ENCODE measurements at regions not wholly inside any gene's neighbourhood (a gene's known extent, or its start where the extent isn't known, plus 50 kb on each side); places are given as distances from the start of the nearest gene placed in this dataset.

GRCh38 chr2:239727182-239727775, 297.9 kb downstream of the NDUFA10 start:
- TF ChIP-seq GATA2 (IDR thresholded peaks at IDR 0.05; ENCODE audit: low read depth, low read length) = no peak
- TF ChIP-seq GATA3 (IDR thresholded peaks at IDR 0.05; ENCODE audit: low read depth, low read length) = no peak

- TF ChIP-seq GATA2 (IDR thresholded peaks at IDR 0.05; ENCODE audit: low read depth, low read length) (no peak), GATA3 (IDR thresholded peaks at IDR 0.05; ENCODE audit: low read depth, low read length) (no peak)
These were observed 298.4 kb downstream of the NDUFA10 start for GRCh38 chr2:239726631-239727181.

DNA sequence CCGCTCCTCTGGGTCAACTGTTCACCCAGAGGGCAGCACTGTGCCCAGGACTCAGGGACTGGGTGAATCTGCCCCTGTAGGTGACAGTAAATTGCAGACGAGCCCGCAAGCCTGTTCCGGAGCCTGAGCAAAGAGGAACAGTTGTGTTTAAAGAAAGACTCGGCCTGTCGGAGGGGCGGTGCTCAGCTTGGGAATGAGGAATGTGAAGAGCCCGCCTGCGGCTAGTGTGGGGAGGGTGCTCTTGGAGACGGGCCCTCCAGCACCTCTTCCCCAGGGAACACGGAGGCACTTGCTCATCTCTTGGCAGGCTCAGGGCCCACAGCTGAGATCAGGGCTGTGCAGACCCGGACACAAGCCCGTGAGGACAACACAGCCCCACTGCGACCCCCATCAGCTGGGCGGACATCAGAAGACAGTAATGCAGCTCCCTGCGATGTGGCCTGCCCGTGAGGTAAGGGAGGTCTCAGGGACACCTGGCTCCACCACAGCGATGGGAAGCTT, 299.0 kb downstream of the NDUFA10 start:
- TF ChIP-seq GATA3 (IDR thresholded peaks at IDR 0.05; ENCODE audit: low read depth, low read length) (no peak), GATA2 (IDR thresholded peaks at IDR 0.05; ENCODE audit: low read depth, low read length) (no peak)

DNA sequence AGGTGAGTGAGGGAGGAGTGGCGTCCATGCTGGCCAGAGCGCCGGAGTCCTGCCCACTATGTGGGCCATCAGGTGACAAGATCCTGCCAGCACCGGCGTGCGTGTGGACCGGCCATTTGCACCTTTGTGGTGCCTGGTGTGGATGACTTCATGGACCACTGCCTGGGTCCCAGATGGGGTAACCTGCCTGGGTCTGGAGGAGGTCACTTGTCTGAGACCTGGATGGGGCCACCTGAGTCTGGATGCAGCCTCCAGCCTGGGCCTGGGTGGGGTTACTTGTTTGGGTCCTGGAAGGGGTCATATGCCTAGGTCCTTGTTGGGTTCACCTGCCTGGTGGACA, 299.6 kb downstream of the NDUFA10 start:
- TF ChIP-seq GATA2 (IDR thresholded peaks at IDR 0.05; ENCODE audit: low read depth, low read length) (no peak), GATA3 (IDR thresholded peaks at IDR 0.05; ENCODE audit: low read depth, low read length) (no peak)

GRCh38 chr2:239724851-239725550, 300.1 kb downstream of the NDUFA10 start:
- TF ChIP-seq GATA2 (IDR thresholded peaks at IDR 0.05; ENCODE audit: low read depth, low read length) (no peak), GATA3 (IDR thresholded peaks at IDR 0.05; ENCODE audit: low read depth, low read length) (no peak)

GRCh38 chr2:239724194-239724849, 300.8 kb downstream of the NDUFA10 start:
- no peak for TF ChIP-seq GATA2 (IDR thresholded peaks at IDR 0.05; ENCODE audit: low read depth, low read length)
- TF ChIP-seq GATA3 (IDR thresholded peaks at IDR 0.05; ENCODE audit: low read depth, low read length) = no peak

GRCh38 chr2:239723486-239724193, 301.5 kb downstream of the NDUFA10 start:
- no peak for TF ChIP-seq GATA3 (IDR thresholded peaks at IDR 0.05; ENCODE audit: low read depth, low read length)

DNA sequence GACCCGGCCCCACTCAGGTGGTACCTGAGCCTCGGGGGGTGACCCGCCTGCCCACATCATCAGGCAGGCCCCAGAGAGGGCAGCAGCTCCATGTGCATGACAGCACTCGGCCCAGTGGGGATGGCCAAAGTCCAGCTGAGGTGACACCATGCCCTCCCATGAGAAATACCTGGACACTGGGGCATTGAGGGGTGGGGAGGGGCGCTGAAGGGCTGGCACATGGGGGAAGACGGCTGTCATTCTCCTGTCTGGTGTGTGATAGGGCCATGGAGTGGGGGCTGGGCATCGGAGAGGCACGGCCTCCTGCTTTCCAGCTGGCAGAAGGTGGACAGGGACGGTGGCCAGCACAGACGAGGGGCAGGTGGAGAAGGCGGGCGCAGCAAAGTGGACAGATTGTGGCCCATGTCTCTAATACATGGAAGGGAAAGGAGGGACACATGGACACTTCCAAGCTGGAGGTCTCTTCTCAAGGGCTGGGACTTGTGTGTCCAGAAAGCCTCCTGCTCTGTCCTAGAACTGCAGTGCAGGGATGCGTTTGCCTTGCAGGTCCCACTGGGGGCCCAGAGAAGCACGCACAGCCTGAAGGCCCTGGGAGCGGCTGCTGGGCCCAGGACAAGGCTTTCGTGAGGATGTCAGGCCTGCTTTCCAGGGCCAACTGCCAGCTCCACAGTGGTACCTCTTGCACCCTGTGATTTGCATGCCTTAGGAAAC, 302.2 kb downstream of the NDUFA10 start:
- TF ChIP-seq GATA2 (IDR thresholded peaks at IDR 0.05; ENCODE audit: low read depth, low read length) (no peak), GATA3 (IDR thresholded peaks at IDR 0.05; ENCODE audit: low read depth, low read length) (no peak)

- TF ChIP-seq GATA2 (IDR thresholded peaks at IDR 0.05; ENCODE audit: low read depth, low read length) = no peak
- TF ChIP-seq GATA3 (IDR thresholded peaks at IDR 0.05; ENCODE audit: low read depth, low read length) = no peak
These were observed 303.0 kb downstream of the NDUFA10 start for GRCh38 chr2:239721991-239722759.

DNA sequence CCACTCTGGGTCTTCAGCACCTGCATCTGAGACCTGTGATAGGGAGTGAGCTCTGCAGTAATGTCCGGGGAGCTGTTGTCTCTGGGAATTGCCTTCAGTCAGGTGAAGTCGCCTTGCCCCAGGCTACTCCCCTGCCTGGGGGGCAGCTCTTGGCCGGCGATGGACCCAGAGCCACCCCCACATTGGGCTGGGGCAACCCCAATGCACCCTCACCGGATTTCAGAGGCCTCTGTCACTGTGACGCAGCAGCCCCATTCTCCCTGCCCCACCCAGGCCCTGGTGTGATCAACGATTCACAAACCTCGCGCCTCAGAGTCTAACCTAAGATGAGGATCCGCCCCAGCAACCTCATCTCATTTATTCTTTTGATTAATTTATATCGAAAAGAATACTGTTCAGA, 303.6 kb downstream of the NDUFA10 start:
- no peak for TF ChIP-seq GATA2 (IDR thresholded peaks at IDR 0.05; ENCODE audit: low read depth, low read length)
- no peak for TF ChIP-seq GATA3 (IDR thresholded peaks at IDR 0.05; ENCODE audit: low read depth, low read length)

DNA sequence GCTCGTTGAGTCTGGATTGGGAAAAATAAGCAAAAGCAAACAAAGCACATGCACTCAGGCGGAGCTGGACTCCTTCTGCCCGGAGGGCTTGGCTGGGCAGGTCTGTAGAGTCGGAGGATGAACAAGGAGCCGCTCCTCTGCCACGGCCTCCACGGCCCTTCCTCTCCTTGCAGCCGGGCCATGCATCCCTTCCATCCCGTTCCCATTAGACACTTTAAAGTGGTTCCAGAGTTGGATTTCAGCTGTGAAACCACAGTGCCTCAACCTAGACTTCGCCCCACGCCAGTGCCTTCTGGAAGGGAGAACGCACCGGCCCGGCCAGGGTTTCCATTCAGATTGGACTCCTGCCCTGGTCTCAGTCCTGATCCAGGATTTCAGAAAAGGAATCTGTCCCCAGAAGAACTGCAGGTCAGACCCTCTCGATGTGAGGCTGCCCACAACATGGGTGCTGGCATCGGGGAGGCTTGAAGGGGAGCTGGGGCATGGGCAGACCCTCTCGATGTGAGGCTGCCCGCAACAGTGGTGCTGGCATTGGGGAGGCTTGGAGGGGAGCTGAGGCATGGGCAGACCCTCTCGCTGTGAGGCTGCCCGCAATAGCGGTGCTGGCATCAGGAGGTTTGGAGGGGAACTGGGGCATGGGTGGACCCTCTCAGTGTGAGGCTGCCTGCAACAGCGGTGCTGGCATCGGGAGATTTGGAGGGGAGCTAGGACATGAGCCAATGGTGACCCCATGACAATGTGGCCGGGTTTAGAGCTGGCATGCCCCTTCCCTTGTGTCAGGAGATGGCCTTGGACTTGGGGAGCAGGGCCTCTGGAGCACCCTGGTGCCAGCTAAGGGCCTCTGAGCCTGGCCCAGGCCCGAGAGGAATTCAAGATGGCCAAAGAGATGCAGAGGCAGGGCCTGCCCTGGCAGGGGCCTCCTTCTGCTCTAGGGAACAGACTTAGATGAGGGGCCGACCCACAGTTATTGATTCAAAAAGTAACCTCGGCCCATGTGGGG, 304.5 kb downstream of the NDUFA10 start:
- no peak for TF ChIP-seq GATA2 (IDR thresholded peaks at IDR 0.05; ENCODE audit: low read depth, low read length)
- no peak for TF ChIP-seq GATA3 (IDR thresholded peaks at IDR 0.05; ENCODE audit: low read depth, low read length)

Measured in SH-SY5Y (cell line).